ENCODE measurements at regions not wholly inside any gene's neighbourhood (a gene's known extent, or its start where the extent isn't known, plus 50 kb on each side); places are given as distances from the start of the nearest gene placed in this dataset.

- H3K27me3 ChIP-seq, result no peaks in the 10 kb centered on the region
- H3K4me3 ChIP-seq, result no peak overlapping the region
- no peak overlapping the region for H3K27ac ChIP-seq
- DNase-seq (ENCODE audit: low read depth in 1 of 2, low spot score in 1 of 2), result no peak
- TF ChIP-seq CTCF (IDR thresholded peaks at IDR 0.05; ENCODE audit: low read depth, low read length), result no peak
- H3K36me3 ChIP-seq, result no peaks in the 10 kb centered on the region
- H3K4me1 ChIP-seq (ENCODE audit: low read depth), result no peaks in the 10 kb centered on the region
- no peaks in the 10 kb centered on the region for H3K9me3 ChIP-seq (ENCODE audit: low read depth)
Measured at GRCh38 chr2:241929551-241930490, 60.3 kb downstream of the RTP5 start.

- H3K27ac ChIP-seq, result no peak overlapping the region
- no peak for DNase-seq (ENCODE audit: low read depth in 1 of 2, low spot score in 1 of 2)
- no peak for TF ChIP-seq CTCF (IDR thresholded peaks at IDR 0.05; ENCODE audit: low read depth, low read length)
- no peaks in the 10 kb centered on the region for H3K27me3 ChIP-seq
- no peaks in the 10 kb centered on the region for H3K36me3 ChIP-seq
- H3K4me3 ChIP-seq, result no peak overlapping the region
- no peaks in the 10 kb centered on the region for H3K9me3 ChIP-seq (ENCODE audit: low read depth)
- H3K4me1 ChIP-seq (ENCODE audit: low read depth), result no peaks in the 10 kb centered on the region
Measured at GRCh38 chr2:241931084-241931975, 61.8 kb downstream of the RTP5 start.

- no peaks in the 10 kb centered on the region for H3K27me3 ChIP-seq
- no peaks in the 10 kb centered on the region for H3K9me3 ChIP-seq (ENCODE audit: low read depth)
- no peaks in the 10 kb centered on the region for H3K36me3 ChIP-seq
- H3K4me1 ChIP-seq (ENCODE audit: low read depth), result no peaks in the 10 kb centered on the region
- H3K4me3 ChIP-seq, result no peak overlapping the region
- H3K27ac ChIP-seq, result no peak overlapping the region
- TF ChIP-seq CTCF (IDR thresholded peaks at IDR 0.05; ENCODE audit: low read depth, low read length), result no peak
- DNase-seq (ENCODE audit: low read depth in 1 of 2, low spot score in 1 of 2), result no peak
Measured at GRCh38 chr2:241931976-241932898, 62.7 kb downstream of the RTP5 start.

- Histone ChIP-seq H3K27me3 (no peaks in the 10 kb centered on the region), H3K4me1 (ENCODE audit: low read depth) (no peaks in the 10 kb centered on the region), H3K27ac (no peak overlapping the region), H3K4me3 (no peak overlapping the region), H3K9me3 (ENCODE audit: low read depth) (no peaks in the 10 kb centered on the region), H3K36me3 (no peaks in the 10 kb centered on the region)
- no peak for TF ChIP-seq CTCF (IDR thresholded peaks at IDR 0.05; ENCODE audit: low read depth, low read length)
- DNase-seq (ENCODE audit: low read depth in 1 of 2, low spot score in 1 of 2), result no peak
Measured at GRCh38 chr2:241932899-241933178, 63.3 kb downstream of the RTP5 start.
